Left renal cortex interstitium (tissue), 4 donors: ENCODE measurements at regions not wholly inside any gene's neighbourhood (a gene's known extent, or its start where the extent isn't known, plus 50 kb on each side); places are given as distances from the start of the nearest gene placed in this dataset.
"Not testable (repeated sequence)": the region's sequence is repeated elsewhere in the genome, so short reads cannot be mapped to it uniquely, and the experiment has no call there.

Experiments
- DNase-seq, 4 donors: peaks; one replicate each; pipeline ENCODE4 v3.0.0-alpha.2; 2013; ENCODE audit warnings: low read depth in 4 of 4, low spot score in 2 of 4, missing footprints in 1 of 4

DNA sequence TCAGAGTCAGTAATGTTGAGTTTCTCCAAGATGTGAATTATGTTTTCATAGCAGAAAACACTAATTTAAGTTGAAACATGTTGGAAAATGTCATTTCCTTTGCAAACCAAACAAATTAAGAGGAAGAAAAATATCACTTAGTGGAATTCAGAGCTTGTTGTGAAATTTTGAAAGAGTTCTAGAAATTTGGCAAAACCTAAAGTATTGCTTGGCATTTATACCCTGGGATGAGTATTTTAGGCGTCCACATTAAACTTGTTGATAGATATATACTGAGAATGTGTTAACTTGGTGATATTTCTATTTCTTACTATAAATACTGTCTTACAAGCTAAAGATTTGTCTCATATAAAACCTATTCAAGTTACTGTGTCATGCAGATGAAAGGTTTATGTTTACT is 335.2 kb downstream of the NSUN3 start:
- DNase-seq = no peak

- no peak for DNase-seq
These were observed 338.6 kb downstream of the NSUN3 start for GRCh38 chr3:94401466-94401865.

DNA sequence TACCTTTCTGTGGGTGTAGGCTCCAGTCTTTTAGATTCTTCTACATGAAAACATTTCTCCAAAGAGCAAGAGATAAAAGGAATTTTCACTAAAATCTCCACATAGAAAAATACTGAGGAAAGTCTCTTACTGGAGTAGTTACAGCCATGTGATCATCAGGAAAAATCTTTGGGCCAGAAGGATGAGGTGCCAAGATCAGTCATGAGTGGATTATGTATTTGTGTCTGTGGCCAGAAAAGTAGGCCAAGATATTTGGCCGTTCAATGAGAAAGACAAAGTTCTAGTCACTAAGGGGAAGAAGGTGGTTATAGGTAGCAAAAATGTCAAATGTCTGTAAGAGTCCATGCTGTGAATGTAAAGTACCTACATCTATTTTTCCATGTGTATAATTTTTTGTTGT is 339.3 kb downstream of the NSUN3 start:
- DNase-seq = no peak

- no peak for DNase-seq
These were observed 342.6 kb downstream of the NSUN3 start for GRCh38 chr3:94405258-94406035.

GRCh38 chr3:94406595-94406994 is 343.7 kb downstream of the NSUN3 start:
- DNase-seq = no peak

DNA sequence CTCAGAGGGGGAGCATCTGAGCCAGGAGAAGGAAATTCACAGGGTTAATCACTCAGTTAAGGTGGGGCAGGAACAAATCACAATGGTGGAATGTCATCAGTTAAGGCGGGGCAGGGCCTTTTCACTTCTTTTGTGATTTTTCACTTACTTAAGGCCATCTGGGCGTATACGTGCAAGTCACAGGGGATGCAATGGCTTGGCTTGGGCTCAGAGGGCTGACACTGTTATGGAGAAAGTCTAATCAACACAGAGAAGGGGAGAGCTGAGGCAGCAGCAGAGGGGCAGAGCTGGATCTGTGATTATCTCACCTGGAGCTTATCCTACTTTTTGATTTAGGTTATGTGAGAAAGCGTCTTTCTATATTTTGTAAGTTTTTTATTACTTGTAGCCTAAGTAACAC is 350.1 kb downstream of the NSUN3 start:
- not testable (repeated sequence) for DNase-seq

GRCh38 chr3:94413336-94414108 is 350.7 kb downstream of the NSUN3 start:
- DNase-seq = no peak

DNA sequence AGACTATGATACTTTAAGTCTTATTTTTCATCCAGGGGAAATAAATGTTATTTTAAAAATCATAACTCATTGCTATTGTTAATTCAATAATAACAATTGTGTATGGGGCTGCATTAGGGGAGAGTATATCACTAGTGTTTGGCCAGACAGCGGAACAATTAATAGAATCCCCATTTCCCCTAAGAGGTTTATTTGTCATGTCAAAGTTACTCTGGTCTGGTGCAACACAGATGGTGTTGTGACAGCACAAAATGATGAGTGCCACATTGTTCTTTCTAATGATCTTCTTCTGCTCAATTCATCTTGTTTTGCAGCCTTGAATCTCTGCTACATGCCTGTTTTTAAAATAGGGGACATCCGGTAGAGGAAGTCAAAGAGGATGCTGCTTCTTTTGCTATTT is 351.6 kb downstream of the NSUN3 start:
- no peak for DNase-seq

- DNase-seq = no peak
These were observed 353.9 kb downstream of the NSUN3 start for GRCh38 chr3:94416768-94417167.

DNA sequence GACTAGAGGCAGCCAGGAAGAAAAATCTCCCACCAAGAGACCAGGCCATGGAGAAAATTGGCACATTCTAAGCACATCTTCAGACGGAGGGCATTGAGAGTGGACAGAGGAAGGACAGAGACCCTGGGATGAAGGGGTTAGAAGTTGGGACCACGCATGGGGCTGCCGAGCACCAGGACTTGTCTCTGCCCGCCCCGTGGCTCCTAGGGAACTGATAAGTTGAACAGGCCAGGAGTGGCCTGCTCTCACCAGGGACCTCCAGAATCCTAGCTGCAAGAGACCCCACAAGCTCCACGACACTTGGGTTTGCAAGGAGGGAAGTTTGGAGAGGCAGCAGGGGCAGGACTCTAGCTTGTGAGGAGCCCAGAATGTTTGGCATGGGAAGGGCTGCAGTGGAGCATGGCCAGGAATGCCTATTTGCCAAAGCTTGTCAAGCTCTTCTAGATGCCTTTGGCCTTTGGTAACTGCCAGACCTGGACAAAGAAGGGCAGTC is 355.1 kb downstream of the NSUN3 start:
- DNase-seq = no peak

DNA sequence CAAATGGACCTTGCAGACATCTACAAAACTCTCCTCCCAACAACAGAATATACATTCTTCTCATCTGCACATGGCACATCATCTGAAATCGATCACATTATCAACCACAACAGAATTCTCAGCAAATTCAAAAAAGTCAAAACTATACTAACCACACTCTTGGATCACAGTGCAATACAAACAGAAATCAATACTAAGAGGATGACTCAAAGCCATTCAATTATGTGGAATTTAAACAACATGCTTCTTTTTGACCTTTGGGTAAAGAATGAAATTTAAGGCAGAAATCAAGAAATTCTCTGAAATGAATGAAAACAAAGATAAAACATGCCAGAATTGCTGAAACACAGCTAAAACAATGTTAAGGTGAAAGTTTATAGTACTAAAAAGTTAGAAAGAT is 358.1 kb downstream of the NSUN3 start:
- DNase-seq = no peak

DNA sequence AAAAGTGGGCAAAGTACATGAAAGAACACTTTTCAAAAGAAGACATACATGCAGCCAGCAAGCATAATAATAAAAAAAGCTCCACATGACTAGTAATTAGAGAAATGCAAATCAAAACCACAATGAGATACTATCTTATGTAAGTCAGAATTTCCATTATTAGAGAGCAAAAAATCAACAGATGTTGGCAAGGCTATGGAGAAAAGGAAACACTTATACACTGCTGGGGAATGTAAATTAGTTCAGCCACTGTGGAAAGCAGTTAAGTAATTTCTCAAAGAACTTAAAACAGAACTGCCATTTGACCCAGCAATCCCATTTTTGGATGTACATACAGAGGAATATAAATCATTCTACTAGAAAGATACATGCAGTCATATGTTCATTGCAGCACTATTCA is 360.7 kb downstream of the NSUN3 start:
- no peak for DNase-seq

DNA sequence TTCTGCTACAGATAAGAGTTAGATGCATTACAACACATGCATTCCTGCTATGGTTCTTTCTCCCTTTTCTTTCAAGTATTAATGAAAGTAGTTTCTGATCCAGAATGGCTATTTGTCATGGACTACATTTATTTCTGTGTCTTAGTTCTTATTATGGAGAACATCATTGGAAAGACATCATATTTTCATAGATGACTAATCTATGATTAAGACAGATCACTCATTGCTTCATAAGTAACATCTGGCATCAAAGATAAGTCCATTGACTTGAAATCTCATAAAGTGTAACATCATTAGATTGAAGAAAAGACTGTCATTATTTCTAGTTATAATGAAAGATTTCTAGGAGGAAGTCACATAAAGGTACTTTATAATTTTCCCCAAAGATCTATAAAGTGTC is 366.7 kb downstream of the NSUN3 start:
- no peak for DNase-seq

DNA sequence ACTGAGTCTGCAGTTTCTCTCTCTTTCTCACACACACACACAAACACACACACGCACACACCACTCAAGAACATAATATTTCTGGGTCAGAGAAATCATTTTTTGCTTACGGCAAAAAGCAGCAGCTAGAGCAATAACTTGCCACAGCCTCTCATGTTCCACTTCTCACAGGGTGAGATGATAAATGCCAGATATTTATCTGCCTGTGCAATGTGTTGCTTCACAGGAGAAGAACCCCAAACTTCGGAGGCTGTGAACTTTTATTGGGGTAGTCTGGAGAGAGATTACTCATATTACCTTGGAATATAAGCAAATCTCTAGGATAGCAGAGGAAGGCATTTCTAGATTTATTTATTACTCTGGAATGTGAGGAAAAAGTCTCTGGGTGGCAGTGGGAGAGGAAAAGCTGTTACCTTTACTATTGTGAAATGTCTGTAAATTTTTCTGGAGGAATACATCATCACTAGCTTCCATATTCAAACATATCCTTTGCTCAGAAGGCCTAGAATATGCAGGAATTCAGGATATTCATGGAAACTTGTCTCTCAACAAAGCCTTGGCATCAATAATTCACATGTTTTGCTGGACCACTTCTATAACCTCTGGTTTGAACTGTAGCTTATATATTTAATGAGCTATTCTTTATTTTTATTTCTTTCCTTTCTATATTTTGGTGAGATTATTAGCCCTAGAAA is 369.2 kb downstream of the NSUN3 start:
- DNase-seq = no peak

GRCh38 chr3:94433811-94434210 is 370.9 kb downstream of the NSUN3 start:
- DNase-seq = no peak

- no peak for DNase-seq
These were observed 378.1 kb downstream of the NSUN3 start for GRCh38 chr3:94440767-94441493.

- DNase-seq = no peak
These were observed 378.6 kb downstream of the NSUN3 start for GRCh38 chr3:94441494-94441847.

GRCh38 chr3:94453864-94454263 is 391.0 kb downstream of the NSUN3 start:
- DNase-seq = no peak

DNA sequence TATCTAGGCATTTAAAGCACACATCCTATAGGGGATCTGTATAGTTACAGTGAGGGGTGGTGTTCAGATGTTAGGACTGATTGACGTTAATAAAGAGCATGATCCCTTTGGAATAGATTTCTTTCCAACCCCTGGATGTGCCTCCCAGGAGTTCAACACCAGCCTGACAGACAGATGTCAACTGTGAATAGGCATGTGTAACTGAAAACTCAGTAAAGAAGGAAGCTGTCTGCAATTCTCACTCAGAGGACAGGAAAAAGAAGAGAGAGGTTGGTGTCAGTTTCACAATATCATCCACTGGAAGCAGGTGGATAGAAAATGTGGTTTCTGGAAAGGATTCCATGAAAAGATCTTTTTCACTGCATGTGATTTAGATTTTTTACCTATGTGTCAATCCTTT is 396.3 kb downstream of the NSUN3 start:
- no peak for DNase-seq

DNA sequence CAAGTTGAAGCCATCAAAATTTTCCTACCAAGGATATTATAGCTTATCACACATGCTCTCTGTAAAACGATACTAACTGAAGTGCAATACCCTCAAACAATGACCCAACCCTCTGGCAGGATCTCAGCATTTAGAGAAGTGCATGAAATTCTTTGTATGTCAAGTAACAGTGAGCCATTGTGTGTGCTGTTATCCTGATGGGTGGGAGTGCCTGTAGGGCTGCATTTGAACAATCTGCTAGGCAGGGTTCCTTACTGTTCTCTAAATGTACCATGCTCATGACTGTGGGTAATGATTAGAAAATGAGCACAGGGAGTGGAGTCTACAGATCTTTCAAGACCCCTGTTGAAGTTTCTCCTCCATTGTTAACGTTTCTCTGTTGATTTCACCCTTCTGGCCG is 398.1 kb downstream of the NSUN3 start:
- no peak for DNase-seq

GRCh38 chr3:94462931-94463330 is 400.1 kb downstream of the NSUN3 start:
- no peak for DNase-seq
